Endothelial cell of umbilical vein (primary cell): ENCODE measurements at regions not wholly inside any gene's neighbourhood (a gene's known extent, or its start where the extent isn't known, plus 50 kb on each side); places are given as distances from the start of the nearest gene placed in this dataset.

Source experiments
- CTCF ChIP-seq, 2 donors: IDR thresholded peaks; 1 replicate in 1 of 2; 2 replicates in 1 of 2; pipeline ENCODE4 v1.5.1; 2011; ENCODE audit warnings: low read length in 2 of 2, mild to moderate bottlenecking in 2 of 2, moderate library complexity in 2 of 2, control low read depth in 1 of 2, inconsistent platforms in 1 of 2, low read depth in 1 of 2; ENCODE audit not compliant: insufficient read depth in 1 of 2; ENCODE audit errors: extremely low read depth in 1 of 2
- EZH2 ChIP-seq: IDR thresholded peaks from 2 replicates; pipeline ENCODE4 v1.6.1; 2012; ENCODE audit warnings: borderline replicate concordance, low read depth, mild to moderate bottlenecking, moderate library complexity, low read length, inconsistent platforms; ENCODE audit not compliant: severe bottlenecking
- FOS ChIP-seq: IDR thresholded peaks from 2 replicates; pipeline ENCODE4 v1.6.1; 2011; ENCODE audit warnings: mild to moderate bottlenecking, low read length, moderate library complexity, borderline replicate concordance; ENCODE audit not compliant: insufficient read depth
- JUN ChIP-seq: IDR thresholded peaks from 2 replicates; pipeline ENCODE4 v1.6.1; 2011; ENCODE audit warnings: borderline replicate concordance, low read depth; ENCODE audit not compliant: insufficient read length, insufficient read depth
- MAX ChIP-seq: IDR thresholded peaks from 2 replicates; pipeline ENCODE4 v1.6.1; 2011; ENCODE audit not compliant: insufficient read depth, insufficient read length
- MYC ChIP-seq: IDR thresholded peaks from one replicate; pipeline ENCODE4 v1.6.1; 2011; ENCODE audit warnings: mild to moderate bottlenecking, low read depth, low read length
- POLR2A ChIP-seq: IDR thresholded peaks from 2 replicates; pipeline ENCODE4 v1.6.1; 2012; ENCODE audit warnings: low read depth, mild to moderate bottlenecking, control low read depth, low read length
- POLR2AphosphoS5 ChIP-seq: IDR thresholded peaks from 2 replicates; pipeline ENCODE4 v1.6.1; 2012; ENCODE audit warnings: low read depth, mild to moderate bottlenecking, control low read depth, low read length, moderate library complexity; ENCODE audit not compliant: insufficient read depth

DNA sequence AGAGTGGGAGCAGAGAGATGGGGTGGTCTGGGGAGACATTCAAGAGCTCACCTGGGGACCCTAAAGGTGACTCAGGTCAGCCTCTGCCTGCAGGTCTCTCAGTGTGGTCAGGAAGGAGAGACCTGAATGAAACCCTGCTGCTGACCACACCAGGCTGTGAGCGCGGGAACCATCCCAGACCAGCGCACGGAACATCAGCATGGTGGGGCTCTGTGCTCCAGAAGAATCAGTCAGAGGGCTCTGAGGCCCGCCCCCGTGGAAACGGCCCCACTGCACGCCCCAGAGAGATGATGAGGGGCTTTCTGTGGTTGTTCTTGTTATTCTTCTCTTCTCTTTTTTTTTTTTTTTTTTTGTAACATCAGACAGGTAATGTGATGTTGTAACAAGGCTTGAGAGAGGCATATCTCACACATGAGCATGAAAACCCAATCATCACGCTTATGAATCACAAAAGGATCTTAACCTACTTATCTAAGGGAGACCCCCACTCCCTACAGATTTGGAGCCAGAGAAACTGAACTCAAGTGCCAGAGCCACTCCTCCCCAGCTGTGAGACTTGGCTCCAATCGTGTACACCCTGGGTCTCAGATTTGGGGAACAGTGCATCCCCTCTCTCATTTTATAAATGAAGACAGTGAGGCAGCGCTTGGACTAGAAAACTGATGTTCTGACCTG, 302.2 kb downstream of the EIPR1 start:
- TF ChIP-seq CTCF (IDR thresholded peaks at IDR 0.05; ENCODE audit: extremely low read depth in 1 of 2, insufficient read depth in 1 of 2, low read depth in 1 of 2, low read length in 2 of 2) (no peak), POLR2AphosphoS5 (no peak), POLR2A (no peak), EZH2 (no peak), JUN (no peak), MYC (no peak), MAX (no peak), FOS (no peak)
